K562 (cell line): ENCODE measurements at regions not wholly inside any gene's neighbourhood (a gene's known extent, or its start where the extent isn't known, plus 50 kb on each side); places are given as distances from the start of the nearest gene placed in this dataset.

Source experiments
- ATAC-seq: fragments of 200-7000 bp; cut with Tn5 transposase; 3 replicates; pipeline ENCODE4 v1.9.1; 2020; ENCODE audit warnings: moderate library complexity
- BruUV-seq: library from RNA; stranded (reverse); fragments of 400-500 nt; replicated peaks from 2 replicates; lab custom pipeline; 2021; lab: Mats Ljungman, UMichigan
- CTCF ChIA-PET: fragments of 300-600 bp; formaldehyde crosslinking; extraction: SDS; loops from one replicate; lab custom pipeline; 2021; ENCODE audit warnings: low intra/inter-chr PET ratio; lab: Yijun Ruan, JAX
- POLR2A ChIA-PET: fragments of 300-600, 350-650 bp; sonication (Branson Sonifier 250); formaldehyde crosslinking; extraction: SDS; loops from one replicate; lab custom pipeline; 2021; ENCODE audit warnings: antibody characterized with exemption, inconsistent platforms; lab: Yijun Ruan, JAX
- DNase-seq, 4 experiments: peaks; one replicate each; pipeline versions ENCODE4 v3.0.0 to v3.0.0-alpha.2; 2011 to 2018; ENCODE audit warnings: low spot score in 3 of 4, mixed read lengths in 3 of 4; ENCODE audit errors: extremely low read depth in 1 of 4
- FAIRE-seq: peaks from 2 replicates; lab custom pipeline; 2011; peaks lifted over from hg19 to GRCh38; lab: Jason Lieb, UNC
- H2AFZ ChIP-seq: 2 replicates; pipeline ENCODE4 v1.6.0; 2011; ENCODE audit warnings: low read depth, low read length, control low read depth, inconsistent platforms
- H3K27ac ChIP-seq: fragments of 200-600 bp; 3 replicates; pipeline ENCODE4 v1.8.0; 2011; ENCODE audit warnings: low read depth, mild to moderate bottlenecking, control low read depth, inconsistent platforms, low read length, moderate library complexity, mixed read lengths; ENCODE audit errors: extremely low read depth
- H3K27me3 ChIP-seq, 2 experiments: fragments of 300-600 bp in 1 of 2; 2 replicates in 1 of 2; 3 replicates in 1 of 2; pipeline versions ENCODE4 v1.6.0 to v1.8.0; 2011; ENCODE audit warnings: inconsistent platforms in 2 of 2, low read length in 2 of 2, mild to moderate bottlenecking in 1 of 2, mixed read lengths in 1 of 2, moderate library complexity in 1 of 2; ENCODE audit not compliant: control insufficient read depth in 2 of 2, insufficient read depth in 2 of 2
- H3K36me3 ChIP-seq: fragments of 300-600 bp; 3 replicates; pipeline ENCODE4 v1.8.0; 2011; ENCODE audit warnings: mild to moderate bottlenecking, low read length, inconsistent platforms; ENCODE audit not compliant: control insufficient read depth, insufficient read depth
- H3K4me1 ChIP-seq, 2 experiments: fragments of 200-600 bp in 1 of 2; replicated peaks in 1 of 2; 2 replicates in 1 of 2; 3 replicates in 1 of 2; pipeline versions ENCODE4 v1.5.1 to v1.8.0; 2011; ENCODE audit warnings: inconsistent platforms in 2 of 2, low read length in 2 of 2, mild to moderate bottlenecking in 1 of 2, mixed read lengths in 1 of 2, moderate library complexity in 1 of 2; ENCODE audit not compliant: control insufficient read depth in 2 of 2, insufficient read depth in 2 of 2
- H3K4me2 ChIP-seq: 2 replicates; pipeline ENCODE4 v1.6.1; 2011; ENCODE audit warnings: low read length, control low read depth, inconsistent platforms, mixed read lengths; ENCODE audit not compliant: insufficient read depth
- H3K4me3 ChIP-seq: fragments of 200-600 bp; sonication (generic), shearing (Covaris generic); 2 replicates; pipeline ENCODE4 v1.5.1; 2016; ENCODE audit warnings: control low read depth, inconsistent platforms
- H3K79me2 ChIP-seq: fragments of 200-600 bp; 3 replicates; pipeline ENCODE4 v1.8.0; 2011; ENCODE audit warnings: low read length, inconsistent platforms; ENCODE audit not compliant: control insufficient read depth, insufficient read depth
- H3K9ac ChIP-seq, 2 experiments: 2 replicates each; pipeline versions ENCODE4 v1.6.0 to v1.6.1; 2011; ENCODE audit warnings: low read depth in 2 of 2, low read length in 2 of 2, control low read depth in 1 of 2, inconsistent platforms in 1 of 2, mild to moderate bottlenecking in 1 of 2, mixed read lengths in 1 of 2; ENCODE audit not compliant: insufficient read depth in 1 of 2
- H3K9me1 ChIP-seq: one replicate; pipeline ENCODE4 v1.6.0; 2011; ENCODE audit warnings: inconsistent platforms, mild to moderate bottlenecking, low read length, moderate library complexity; ENCODE audit not compliant: control insufficient read depth, insufficient read depth
- H3K9me3 ChIP-seq: replicated peaks from 2 replicates; pipeline ENCODE4 v1.5.1; 2011; ENCODE audit warnings: low read depth, low read length, inconsistent platforms; ENCODE audit not compliant: control insufficient read depth, insufficient read depth
- H4K20me1 ChIP-seq: replicated peaks from 2 replicates; pipeline ENCODE4 v1.6.1; 2011; ENCODE audit warnings: low read length, inconsistent platforms, mixed read lengths; ENCODE audit not compliant: control insufficient read depth, insufficient read depth
- CSDE1 ChIP-seq, 2 experiments: fragments of 450-650 bp; IDR thresholded peaks; 2 replicates each; pipeline ENCODE4 v1.6.1; 2016; ENCODE audit warnings: mild to moderate bottlenecking in 1 of 2
- GTF2F1 ChIP-seq: IDR thresholded peaks from 2 replicates; pipeline ENCODE4 v1.6.1; 2011; ENCODE audit warnings: low read depth, low read length, improper control_type of control experiment
- MTA1 ChIP-seq: fragments of 450-650 bp; IDR thresholded peaks from 2 replicates; pipeline ENCODE4 v1.6.1; 2017; ENCODE audit warnings: borderline replicate concordance
- MYBL2 ChIP-seq, 2 experiments: fragments of 450-650 bp in 1 of 2; sonication (generic) in 1 of 2; formaldehyde crosslinking in 1 of 2; IDR thresholded peaks; 2 replicates each; pipeline versions ENCODE4 v1.6.1 to v1.8.1; 2017 to 2022; ENCODE audit warnings: borderline replicate concordance in 1 of 2, inconsistent platforms in 1 of 2, low read depth in 1 of 2, mild to moderate bottlenecking in 1 of 2, missing genetic modification reagents in 1 of 2, moderate library complexity in 1 of 2
- SRSF9 ChIP-seq: fragments of 200-400 bp; formaldehyde crosslinking; IDR thresholded peaks from 2 replicates; pipeline ENCODE4 v1.6.1; 2017; ENCODE audit warnings: low read depth, low read length, borderline replicate concordance
- TARDBP ChIP-seq: fragments of 450-650 bp; IDR thresholded peaks from 2 replicates; pipeline ENCODE4 v1.6.1; 2016
- ZNF583 ChIP-seq: fragments of 250-450 bp; sonication (Bioruptor Pico); IDR thresholded peaks from 2 replicates; pipeline ENCODE4 v1.4.0; 2020
- WGBS: fragments of 100-300 bp; shearing (Covaris generic); methylation state at CpG from one replicate; pipeline ENCODE4 v1.1.6; 2016; ENCODE audit warnings: low coverage, mixed read lengths; ENCODE audit not compliant: insufficient coverage; ENCODE audit errors: missing lambda C conversion rate; 5-methylcytosine and 5-hydroxymethylcytosine counted together
- in situ Hi-C: fragments of 300-500 bp; cut with MboI; formaldehyde crosslinking; loops from 4 replicates; pipeline ENCODE4 v1.15.0; 2018; ENCODE audit warnings: inconsistent platforms, mixed read lengths
- intact Hi-C: fragments of 100-400 bp; cut with micrococcal nuclease; formaldehyde crosslinking; loops from 2 replicates; pipeline ENCODE4 v1.14.2; 2022
- TF ChIP-seq, protein P1 (sequence below): sonication (generic); formaldehyde crosslinking; IDR thresholded peaks from 2 replicates; pipeline ENCODE4 v1.8.1; 2023; ENCODE audit warnings: mild to moderate bottlenecking, missing genetic modification reagents
- TF ChIP-seq, protein P2 (sequence below), 3 experiments: fragments of 200-800 bp in 1 of 3; sonication (Bioruptor generic) in 1 of 3; sonication (generic) in 1 of 3; formaldehyde crosslinking in 1 of 3; IDR thresholded peaks; 2 replicates each; pipeline versions ENCODE4 v1.6.1 to v1.8.0; 2016 to 2022; ENCODE audit warnings: mild to moderate bottlenecking in 2 of 3, missing compliant biosample characterization in 2 of 3, missing genetic modification characterization in 2 of 3, missing genetic modification reagents in 1 of 3

DNA sequence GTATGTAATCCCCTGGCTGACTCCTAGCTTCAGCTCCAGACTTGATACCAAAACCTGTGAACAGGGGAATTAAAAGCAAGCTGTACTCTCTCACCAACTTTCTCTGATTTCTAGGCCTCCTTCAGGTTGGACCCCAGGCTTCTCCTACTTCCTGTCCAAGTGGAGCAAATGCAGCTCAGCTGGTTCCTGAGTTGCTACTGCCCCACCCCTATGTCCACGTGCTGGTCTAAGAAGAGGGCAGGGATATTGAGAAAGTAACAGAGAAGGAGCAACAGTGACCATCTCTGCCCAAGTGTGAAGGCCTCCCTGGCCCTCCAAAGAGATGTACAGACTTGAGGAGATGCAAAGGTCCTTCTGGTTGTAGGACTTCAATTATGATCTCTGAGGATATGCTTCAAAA lies 188.3 kb upstream of the MCHR2 start:
- Histone ChIP-seq H3K4me1 (no peaks in the 10 kb centered on the region; a peak in 1 of 5 replicates), H3K27me3 (no peaks in the 10 kb centered on the region), H3K79me2 (no peaks in the 10 kb centered on the region), H3K27ac (no peak overlapping the region), H3K4me3 (no peak overlapping the region), H3K36me3 (no peaks in the 10 kb centered on the region), H3K9me3 (no peaks in the 10 kb centered on the region), H3K9ac (no peak overlapping the region), H4K20me1 (no peaks in the 10 kb centered on the region), H3K9me1 (no peaks in the 10 kb centered on the region), H2AFZ (peak overlapping the region; percentile 28; the same call in 1 of the 2 replicates), H3K4me2 (no peak overlapping the region)
- intact Hi-C loops (no loop called here), in situ Hi-C loops (no loop called here)
- TF ChIP-seq TARDBP: no peak
- no peak for TF ChIP-seq CSDE1 (IDR thresholded peaks at IDR 0.05)
- TF ChIP-seq, protein P1, sequence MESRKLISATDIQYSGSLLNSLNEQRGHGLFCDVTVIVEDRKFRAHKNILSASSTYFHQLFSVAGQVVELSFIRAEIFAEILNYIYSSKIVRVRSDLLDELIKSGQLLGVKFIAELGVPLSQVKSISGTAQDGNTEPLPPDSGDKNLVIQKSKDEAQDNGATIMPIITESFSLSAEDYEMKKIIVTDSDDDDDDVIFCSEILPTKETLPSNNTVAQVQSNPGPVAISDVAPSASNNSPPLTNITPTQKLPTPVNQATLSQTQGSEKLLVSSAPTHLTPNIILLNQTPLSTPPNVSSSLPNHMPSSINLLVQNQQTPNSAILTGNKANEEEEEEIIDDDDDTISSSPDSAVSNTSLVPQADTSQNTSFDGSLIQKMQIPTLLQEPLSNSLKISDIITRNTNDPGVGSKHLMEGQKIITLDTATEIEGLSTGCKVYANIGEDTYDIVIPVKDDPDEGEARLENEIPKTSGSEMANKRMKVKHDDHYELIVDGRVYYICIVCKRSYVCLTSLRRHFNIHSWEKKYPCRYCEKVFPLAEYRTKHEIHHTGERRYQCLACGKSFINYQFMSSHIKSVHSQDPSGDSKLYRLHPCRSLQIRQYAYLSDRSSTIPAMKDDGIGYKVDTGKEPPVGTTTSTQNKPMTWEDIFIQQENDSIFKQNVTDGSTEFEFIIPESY: no peak
- TF ChIP-seq, protein P2, sequence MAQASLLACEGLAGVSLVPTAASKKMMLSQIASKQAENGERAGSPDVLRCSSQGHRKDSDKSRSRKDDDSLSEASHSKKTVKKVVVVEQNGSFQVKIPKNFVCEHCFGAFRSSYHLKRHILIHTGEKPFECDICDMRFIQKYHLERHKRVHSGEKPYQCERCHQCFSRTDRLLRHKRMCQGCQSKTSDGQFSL (CRISPR knock-in tag; IDR thresholded peaks at IDR 0.05): no peak
- TF ChIP-seq, protein P2 (tag; IDR thresholded peaks at IDR 0.05): no peak
- no peak for TF ChIP-seq MYBL2 (IDR thresholded peaks at IDR 0.05; ENCODE audit: low read depth)
- no peak for TF ChIP-seq MYBL2 (CRISPR knock-in tag; IDR thresholded peaks at IDR 0.05; ENCODE audit: borderline replicate concordance)
- no peak for TF ChIP-seq MTA1
- no peak for TF ChIP-seq ZNF583 (CRISPR knock-in tag)
- TF ChIP-seq SRSF9: no peak
- TF ChIP-seq GTF2F1: no peak
- BruUV-seq: no TSS peak
- 0% methylated on average over 1 of the region's 1 CpG for WGBS
- no peak for DNase-seq
- FAIRE-seq: no peak
- ChIA-PET CTCF (no interaction called here), POLR2A (interaction anchor here (0.5 to 0.6 kb wide), 2 partner anchors 37 to 605 kb away, joined by 3 read pairs; no protein-coding TSS in a partner anchor)
- no peak for ATAC-seq
